ENCODE measurements at regions not wholly inside any gene's neighbourhood (a gene's known extent, or its start where the extent isn't known, plus 50 kb on each side); places are given as distances from the start of the nearest gene placed in this dataset.

DNA sequence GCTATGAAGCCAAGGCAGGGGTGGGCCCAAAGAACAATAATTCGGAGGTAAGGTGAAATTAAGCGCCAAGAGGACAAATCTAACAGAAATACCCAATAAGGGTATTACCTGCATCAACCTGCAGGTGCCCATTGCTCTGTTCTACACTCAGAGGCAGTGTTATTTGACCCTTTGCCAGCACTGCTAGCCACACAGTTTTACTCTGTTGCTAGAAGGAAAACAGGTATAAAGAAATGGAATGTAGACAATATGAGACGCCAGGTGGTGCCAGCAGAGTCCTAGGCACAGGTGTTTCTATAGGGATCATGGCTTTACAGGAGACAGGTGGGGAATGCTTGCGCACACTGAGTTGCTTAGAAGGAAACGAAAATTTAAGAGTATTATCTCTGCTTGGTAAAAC is 201.3 kb downstream of the HTR1A start:
- H3K79me2 ChIP-seq (ENCODE audit: control insufficient read depth, insufficient read depth, low read length): no peaks in the 10 kb centered on the region
- no peaks in the 10 kb centered on the region for H3K4me1 ChIP-seq (replicated peaks in 1 of 2; ENCODE audit: control insufficient read depth in 2 of 2, insufficient read depth in 2 of 2, low read length in 2 of 2)
- no peaks in the 10 kb centered on the region for H3K9me3 ChIP-seq (replicated peaks; ENCODE audit: control insufficient read depth, insufficient read depth, low read depth, low read length)
- TF ChIP-seq CEBPG (CRISPR knock-in tag; IDR thresholded peaks at IDR 0.05) (no peak), CEBPG (tag; conservative IDR thresholded peaks at IDR 0.05 in 1 of 2, IDR thresholded peaks at IDR 0.05 in 1 of 2) (no peak), TOE1 (IDR thresholded peaks at IDR 0.05; ENCODE audit: borderline replicate concordance) (no peak), TOE1 (CRISPR knock-in tag; IDR thresholded peaks at IDR 0.05; ENCODE audit: borderline replicate concordance, low read depth) (no peak), BHLHE40 (IDR thresholded peaks at IDR 0.05; ENCODE audit: low read length) (no peak), MCM5 (IDR thresholded peaks at IDR 0.05; ENCODE audit: low read depth) (no peak), ELF1 (tag; IDR thresholded peaks at IDR 0.05) (no peak), HDAC2 (IDR thresholded peaks at IDR 0.05) (no peak), PHTF2 (CRISPR knock-in tag; IDR thresholded peaks at IDR 0.05) (no peak)
- TF ChIP-seq, protein P1, sequence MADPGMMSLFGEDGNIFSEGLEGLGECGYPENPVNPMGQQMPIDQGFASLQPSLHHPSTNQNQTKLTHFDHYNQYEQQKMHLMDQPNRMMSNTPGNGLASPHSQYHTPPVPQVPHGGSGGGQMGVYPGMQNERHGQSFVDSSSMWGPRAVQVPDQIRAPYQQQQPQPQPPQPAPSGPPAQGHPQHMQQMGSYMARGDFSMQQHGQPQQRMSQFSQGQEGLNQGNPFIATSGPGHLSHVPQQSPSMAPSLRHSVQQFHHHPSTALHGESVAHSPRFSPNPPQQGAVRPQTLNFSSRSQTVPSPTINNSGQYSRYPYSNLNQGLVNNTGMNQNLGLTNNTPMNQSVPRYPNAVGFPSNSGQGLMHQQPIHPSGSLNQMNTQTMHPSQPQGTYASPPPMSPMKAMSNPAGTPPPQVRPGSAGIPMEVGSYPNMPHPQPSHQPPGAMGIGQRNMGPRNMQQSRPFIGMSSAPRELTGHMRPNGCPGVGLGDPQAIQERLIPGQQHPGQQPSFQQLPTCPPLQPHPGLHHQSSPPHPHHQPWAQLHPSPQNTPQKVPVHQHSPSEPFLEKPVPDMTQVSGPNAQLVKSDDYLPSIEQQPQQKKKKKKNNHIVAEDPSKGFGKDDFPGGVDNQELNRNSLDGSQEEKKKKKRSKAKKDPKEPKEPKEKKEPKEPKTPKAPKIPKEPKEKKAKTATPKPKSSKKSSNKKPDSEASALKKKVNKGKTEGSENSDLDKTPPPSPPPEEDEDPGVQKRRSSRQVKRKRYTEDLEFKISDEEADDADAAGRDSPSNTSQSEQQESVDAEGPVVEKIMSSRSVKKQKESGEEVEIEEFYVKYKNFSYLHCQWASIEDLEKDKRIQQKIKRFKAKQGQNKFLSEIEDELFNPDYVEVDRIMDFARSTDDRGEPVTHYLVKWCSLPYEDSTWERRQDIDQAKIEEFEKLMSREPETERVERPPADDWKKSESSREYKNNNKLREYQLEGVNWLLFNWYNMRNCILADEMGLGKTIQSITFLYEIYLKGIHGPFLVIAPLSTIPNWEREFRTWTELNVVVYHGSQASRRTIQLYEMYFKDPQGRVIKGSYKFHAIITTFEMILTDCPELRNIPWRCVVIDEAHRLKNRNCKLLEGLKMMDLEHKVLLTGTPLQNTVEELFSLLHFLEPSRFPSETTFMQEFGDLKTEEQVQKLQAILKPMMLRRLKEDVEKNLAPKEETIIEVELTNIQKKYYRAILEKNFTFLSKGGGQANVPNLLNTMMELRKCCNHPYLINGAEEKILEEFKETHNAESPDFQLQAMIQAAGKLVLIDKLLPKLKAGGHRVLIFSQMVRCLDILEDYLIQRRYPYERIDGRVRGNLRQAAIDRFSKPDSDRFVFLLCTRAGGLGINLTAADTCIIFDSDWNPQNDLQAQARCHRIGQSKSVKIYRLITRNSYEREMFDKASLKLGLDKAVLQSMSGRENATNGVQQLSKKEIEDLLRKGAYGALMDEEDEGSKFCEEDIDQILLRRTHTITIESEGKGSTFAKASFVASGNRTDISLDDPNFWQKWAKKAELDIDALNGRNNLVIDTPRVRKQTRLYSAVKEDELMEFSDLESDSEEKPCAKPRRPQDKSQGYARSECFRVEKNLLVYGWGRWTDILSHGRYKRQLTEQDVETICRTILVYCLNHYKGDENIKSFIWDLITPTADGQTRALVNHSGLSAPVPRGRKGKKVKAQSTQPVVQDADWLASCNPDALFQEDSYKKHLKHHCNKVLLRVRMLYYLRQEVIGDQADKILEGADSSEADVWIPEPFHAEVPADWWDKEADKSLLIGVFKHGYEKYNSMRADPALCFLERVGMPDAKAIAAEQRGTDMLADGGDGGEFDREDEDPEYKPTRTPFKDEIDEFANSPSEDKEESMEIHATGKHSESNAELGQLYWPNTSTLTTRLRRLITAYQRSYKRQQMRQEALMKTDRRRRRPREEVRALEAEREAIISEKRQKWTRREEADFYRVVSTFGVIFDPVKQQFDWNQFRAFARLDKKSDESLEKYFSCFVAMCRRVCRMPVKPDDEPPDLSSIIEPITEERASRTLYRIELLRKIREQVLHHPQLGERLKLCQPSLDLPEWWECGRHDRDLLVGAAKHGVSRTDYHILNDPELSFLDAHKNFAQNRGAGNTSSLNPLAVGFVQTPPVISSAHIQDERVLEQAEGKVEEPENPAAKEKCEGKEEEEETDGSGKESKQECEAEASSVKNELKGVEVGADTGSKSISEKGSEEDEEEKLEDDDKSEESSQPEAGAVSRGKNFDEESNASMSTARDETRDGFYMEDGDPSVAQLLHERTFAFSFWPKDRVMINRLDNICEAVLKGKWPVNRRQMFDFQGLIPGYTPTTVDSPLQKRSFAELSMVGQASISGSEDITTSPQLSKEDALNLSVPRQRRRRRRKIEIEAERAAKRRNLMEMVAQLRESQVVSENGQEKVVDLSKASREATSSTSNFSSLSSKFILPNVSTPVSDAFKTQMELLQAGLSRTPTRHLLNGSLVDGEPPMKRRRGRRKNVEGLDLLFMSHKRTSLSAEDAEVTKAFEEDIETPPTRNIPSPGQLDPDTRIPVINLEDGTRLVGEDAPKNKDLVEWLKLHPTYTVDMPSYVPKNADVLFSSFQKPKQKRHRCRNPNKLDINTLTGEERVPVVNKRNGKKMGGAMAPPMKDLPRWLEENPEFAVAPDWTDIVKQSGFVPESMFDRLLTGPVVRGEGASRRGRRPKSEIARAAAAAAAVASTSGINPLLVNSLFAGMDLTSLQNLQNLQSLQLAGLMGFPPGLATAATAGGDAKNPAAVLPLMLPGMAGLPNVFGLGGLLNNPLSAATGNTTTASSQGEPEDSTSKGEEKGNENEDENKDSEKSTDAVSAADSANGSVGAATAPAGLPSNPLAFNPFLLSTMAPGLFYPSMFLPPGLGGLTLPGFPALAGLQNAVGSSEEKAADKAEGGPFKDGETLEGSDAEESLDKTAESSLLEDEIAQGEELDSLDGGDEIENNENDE (IDR thresholded peaks at IDR 0.05; ENCODE audit: low read depth, low read length): no peak
- no peak for DNase-seq (ENCODE audit: extremely low read depth in 1 of 4, low spot score in 3 of 4)
- H3K36me3 ChIP-seq (ENCODE audit: control insufficient read depth, insufficient read depth, low read length): no peaks in the 10 kb centered on the region
- H3K27ac ChIP-seq (ENCODE audit: extremely low read depth, low read depth, low read length): no peak overlapping the region
- H3K4me2 ChIP-seq (ENCODE audit: insufficient read depth, low read length): no peak overlapping the region
- no peak for FAIRE-seq
- no peaks in the 10 kb centered on the region for H4K20me1 ChIP-seq (replicated peaks; ENCODE audit: control insufficient read depth, insufficient read depth, low read length)
- 0% methylated on average over 5 of the region's 5 CpGs for WGBS (ENCODE audit: insufficient coverage, low coverage, missing lambda C conversion rate)
- BruUV-seq (replicated peaks): no TSS peak
- H3K27me3 ChIP-seq (ENCODE audit: control insufficient read depth in 2 of 2, insufficient read depth in 2 of 2, low read length in 2 of 2): no peaks in the 10 kb centered on the region
- no peaks in the 10 kb centered on the region for H3K9me1 ChIP-seq (ENCODE audit: control insufficient read depth, insufficient read depth, low read length)
- no peak overlapping the region for H3K4me3 ChIP-seq
- no peak overlapping the region for H3K9ac ChIP-seq (ENCODE audit: insufficient read depth in 1 of 2, low read depth in 2 of 2, low read length in 2 of 2)
- ATAC-seq: no peak
- CTCF ChIA-PET (ENCODE audit: low intra/inter-chr PET ratio): no interaction called here
- intact Hi-C loops (cut with micrococcal nuclease) (no loop called here), in situ Hi-C loops (cut with MboI) (no loop called here)
- H2AFZ ChIP-seq (ENCODE audit: low read depth, low read length): no peak overlapping the region
- POLR2A ChIA-PET: no interaction called here

Data from K562 (cell line).